ENCODE measurements at regions not wholly inside any gene's neighbourhood (a gene's known extent, or its start where the extent isn't known, plus 50 kb on each side); places are given as distances from the start of the nearest gene placed in this dataset.

GRCh38 chrX:116605576-116605975 lies 142.8 kb upstream of the CT83 start:
- no peak overlapping the region for H3K27ac Mint-ChIP-seq
- peaks cover 6% of the 10 kb centered on the region for H3K9me3 Mint-ChIP-seq
- no peaks in the 10 kb centered on the region for H3K27me3 Mint-ChIP-seq (ENCODE audit: insufficient read depth)
- H3K4me3 Mint-ChIP-seq: no peak overlapping the region
- no peaks in the 10 kb centered on the region for H3K4me1 Mint-ChIP-seq (ENCODE audit: low read depth)
- no peaks in the 10 kb centered on the region for H3K36me3 Mint-ChIP-seq (ENCODE audit: low read depth)
- DNase-seq: no peak
- no peak for TF ChIP-seq CTCF (IDR thresholded peaks at IDR 0.05)

DNA sequence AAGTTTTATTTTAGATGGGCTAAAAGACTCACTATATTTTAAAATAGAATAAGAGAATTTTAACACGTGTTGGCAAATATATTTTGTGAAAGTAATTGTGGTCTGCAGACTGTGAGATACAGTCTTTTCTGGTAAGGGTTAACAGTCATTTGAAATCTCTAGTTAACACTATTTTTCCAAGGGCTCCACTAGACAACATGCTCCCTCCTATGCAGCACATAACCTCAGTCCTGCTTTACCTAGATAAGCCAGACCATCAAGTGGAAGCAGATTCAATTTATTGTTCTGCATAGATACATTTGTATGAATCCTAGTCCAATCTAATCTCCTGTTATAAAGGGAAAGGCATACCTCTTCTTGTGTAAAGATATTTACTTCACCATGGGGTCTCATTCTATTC lies 133.2 kb upstream of the CT83 start:
- no peak for DNase-seq
- Mint-ChIP-seq H3K27me3 (ENCODE audit: insufficient read depth) (no peaks in the 10 kb centered on the region), H3K36me3 (ENCODE audit: low read depth) (no peaks in the 10 kb centered on the region), H3K4me1 (ENCODE audit: low read depth) (no peaks in the 10 kb centered on the region), H3K4me3 (no peak overlapping the region), H3K27ac (no peak overlapping the region), H3K9me3 (peaks cover 8% of the 10 kb centered on the region; the same call in 1 of the 2 replicates)
- no peak for TF ChIP-seq CTCF (IDR thresholded peaks at IDR 0.05)
